Upper lobe of left lung (tissue), 6 donors: ENCODE measurements at regions not wholly inside any gene's neighbourhood (a gene's known extent, or its start where the extent isn't known, plus 50 kb on each side); places are given as distances from the start of the nearest gene placed in this dataset.
"Not testable (repeated sequence)": the region's sequence is repeated elsewhere in the genome, so short reads cannot be mapped to it uniquely, and the experiment has no call there.

Experiments
- ATAC-seq, 2 donors: fragments of 200-7000 bp; cut with Tn5 transposase; one replicate each; pipeline ENCODE4 v1.9.1; 2022; ENCODE audit warnings: mild to moderate bottlenecking in 2 of 2, moderate library complexity in 2 of 2; ENCODE audit not compliant: low FRiP score in 2 of 2
- DNase-seq, 2 donors: peaks; one replicate each; pipeline ENCODE4 v3.0.0-alpha.2; 2019 to 2020
- H3K27ac ChIP-seq, 4 donors: fragments of 200-600 bp; sonication (generic); one replicate each; pipeline ENCODE4 v1.5.1; 2016 to 2019
- H3K27me3 ChIP-seq, 4 donors: fragments of 200-600 bp; sonication (generic); one replicate each; pipeline ENCODE4 v1.5.1; 2017 to 2019
- H3K36me3 ChIP-seq, 4 donors: fragments of 200-600 bp; sonication (generic); one replicate each; pipeline ENCODE4 v1.5.1; 2016 to 2019
- H3K4me1 ChIP-seq, 4 donors: fragments of 200-600 bp; sonication (generic); one replicate each; pipeline ENCODE4 v1.5.1; 2018 to 2019
- H3K4me3 ChIP-seq, 4 donors: fragments of 200-600 bp; sonication (generic); one replicate each; pipeline ENCODE4 v1.5.1; 2017 to 2019; ENCODE audit warnings: mild to moderate bottlenecking in 2 of 4, moderate library complexity in 1 of 4
- H3K9me3 ChIP-seq, 4 donors: fragments of 200-600 bp; sonication (generic); one replicate each; pipeline ENCODE4 v1.5.1; 2018 to 2019
- CTCF ChIP-seq, 6 experiments: fragments of 450-650 bp in 4 of 6; fragments of 200-600 bp in 2 of 6; sonication (generic) in 2 of 6; IDR thresholded peaks; one replicate each; pipeline ENCODE4 v1.5.1; 2016 to 2019; ENCODE audit warnings: antibody characterized with exemption in 6 of 6
- EP300 ChIP-seq, 4 donors: sonication (generic); formaldehyde crosslinking; IDR thresholded peaks; one replicate each; pipeline ENCODE4 v1.5.1; 2017; ENCODE audit warnings: antibody characterized with exemption in 4 of 4, control low read depth in 2 of 4
- POLR2A ChIP-seq, 4 donors: fragments of 450-650 bp; IDR thresholded peaks; one replicate each; pipeline ENCODE4 v1.5.1; 2016 to 2017; ENCODE audit warnings: antibody characterized with exemption in 4 of 4, mild to moderate bottlenecking in 2 of 4
- POLR2AphosphoS5 ChIP-seq, 2 donors: sonication (generic); formaldehyde crosslinking; IDR thresholded peaks; one replicate each; pipeline ENCODE4 v1.5.1; 2017; ENCODE audit warnings: antibody characterized with exemption in 2 of 2
- WGBS, 2 donors: methylation state at CpG; one replicate each; pipeline ENCODE4 v1.1.5; 2017 to 2018; 5-methylcytosine and 5-hydroxymethylcytosine counted together
- donor health status: DM: no; HTN: no; CAD: no; lungs with moderate emphysema.
- donor health status: DM: no; HTN: yes; CAD: no; lungs with severe emphysema.

- ATAC-seq (no peak), DNase-seq (no peak)
- Histone ChIP-seq H3K4me3 (no peak overlapping the region), H3K36me3 (no peaks in the 10 kb centered on the region), H3K4me1 (no peaks in the 10 kb centered on the region), H3K27ac (no peak overlapping the region), H3K9me3 (no peaks in the 10 kb centered on the region), H3K27me3 (no peaks in the 10 kb centered on the region)
- 80 to 89% methylated on average over 7 to 8 of the region's 8 CpGs for WGBS, 2 donors
- TF ChIP-seq CTCF (IDR thresholded peaks at IDR 0.05) (no peak), POLR2AphosphoS5 (IDR thresholded peaks at IDR 0.05) (no peak), EP300 (IDR thresholded peaks at IDR 0.05) (no peak), POLR2A (IDR thresholded peaks at IDR 0.05) (no peak)
Measured at GRCh38 chr2:128611421-128612320, 293.0 kb upstream of the HS6ST1 start.

- Histone ChIP-seq H3K27me3 (no peaks in the 10 kb centered on the region), H3K4me3 (no peak overlapping the region), H3K4me1 (no peaks in the 10 kb centered on the region), H3K9me3 (no peaks in the 10 kb centered on the region), H3K27ac (no peak overlapping the region), H3K36me3 (no peaks in the 10 kb centered on the region)
- DNase-seq (no peak), ATAC-seq (no peak)
- 88 to 92% methylated on average over 3 of the region's 3 CpGs for WGBS, 2 donors
- TF ChIP-seq POLR2AphosphoS5 (IDR thresholded peaks at IDR 0.05) (no peak), POLR2A (IDR thresholded peaks at IDR 0.05) (no peak)
Measured at GRCh38 chr2:128612628-128613027, 294.0 kb upstream of the HS6ST1 start.

- DNase-seq (no peak), ATAC-seq (no peak)
- Histone ChIP-seq H3K4me1 (no peaks in the 10 kb centered on the region), H3K4me3 (no peak overlapping the region), H3K27me3 (no peaks in the 10 kb centered on the region), H3K27ac (no peak overlapping the region), H3K36me3 (no peaks in the 10 kb centered on the region), H3K9me3 (no peaks in the 10 kb centered on the region)
- 84 to 85% methylated on average over 7 of the region's 7 CpGs for WGBS, 2 donors
- TF ChIP-seq CTCF (IDR thresholded peaks at IDR 0.05) (no peak), POLR2A (IDR thresholded peaks at IDR 0.05) (no peak), POLR2AphosphoS5 (IDR thresholded peaks at IDR 0.05) (no peak), EP300 (IDR thresholded peaks at IDR 0.05) (no peak)
Measured at GRCh38 chr2:128613351-128613750, 294.7 kb upstream of the HS6ST1 start.

- Histone ChIP-seq H3K4me3 (no peak overlapping the region), H3K36me3 (no peaks in the 10 kb centered on the region), H3K27me3 (no peaks in the 10 kb centered on the region), H3K4me1 (no peaks in the 10 kb centered on the region), H3K9me3 (no peaks in the 10 kb centered on the region), H3K27ac (no peak overlapping the region)
- TF ChIP-seq CTCF (IDR thresholded peaks at IDR 0.05) (no peak), POLR2A (IDR thresholded peaks at IDR 0.05) (no peak), POLR2AphosphoS5 (IDR thresholded peaks at IDR 0.05) (no peak), EP300 (IDR thresholded peaks at IDR 0.05) (no peak)
- no peak for ATAC-seq
- WGBS, 2 donors, result 98% methylated on average over 4 of the region's 4 CpGs
- DNase-seq, result no peak
Measured at GRCh38 chr2:128613876-128614275, 295.2 kb upstream of the HS6ST1 start.

- ATAC-seq, H3K9me3 ChIP-seq, H3K36me3 ChIP-seq, H3K27ac ChIP-seq, H3K4me1 ChIP-seq, H3K27me3 ChIP-seq, H3K4me3 ChIP-seq, DNase-seq: not testable (repeated sequence)
- WGBS, 2 donors, result 90 to 93% methylated on average over 6 of the region's 6 CpGs
Measured at GRCh38 chr2:128614907-128615306, 296.2 kb upstream of the HS6ST1 start.

GRCh38 chr2:128615571-128615970, 296.9 kb upstream of the HS6ST1 start:
- no peak for DNase-seq
- no peaks in the 10 kb centered on the region for H3K9me3 ChIP-seq
- ATAC-seq, result no peak
- TF ChIP-seq POLR2A (IDR thresholded peaks at IDR 0.05) (no peak), POLR2AphosphoS5 (IDR thresholded peaks at IDR 0.05) (no peak), CTCF (IDR thresholded peaks at IDR 0.05) (no peak), EP300 (IDR thresholded peaks at IDR 0.05) (no peak)
- H3K4me1 ChIP-seq, result no peaks in the 10 kb centered on the region
- H3K36me3 ChIP-seq, result no peaks in the 10 kb centered on the region
- WGBS, 2 donors, result 85% methylated on average over 7 to 9 of the region's 9 CpGs
- no peak overlapping the region for H3K27ac ChIP-seq
- H3K4me3 ChIP-seq, result no peak overlapping the region
- no peaks in the 10 kb centered on the region for H3K27me3 ChIP-seq
